ENCODE measurements at regions not wholly inside any gene's neighbourhood (a gene's known extent, or its start where the extent isn't known, plus 50 kb on each side); places are given as distances from the start of the nearest gene placed in this dataset.

GRCh38 chr2:3094999-3095958 is 282.3 kb downstream of the EIPR1 start (continued):
- TF ChIP-seq RB1 (IDR thresholded peaks at IDR 0.05; ENCODE audit: low read depth) (0 out of 2 replicates have a peak, but pooled peaks have one; percentile 27), ZNF639 (CRISPR knock-in tag; conservative IDR thresholded peaks at IDR 0.05 in 1 of 2, IDR thresholded peaks at IDR 0.05 in 1 of 2) (no peak), NR2C2 (CRISPR knock-in tag; IDR thresholded peaks at IDR 0.05) (no peak), NR2C2 (tag; IDR thresholded peaks at IDR 0.05) (peak; percentile 28; the same call in 1 of the 2 replicates), ZNF561 (CRISPR knock-in tag; conservative IDR thresholded peaks at IDR 0.05) (no peak), TFAP4 (CRISPR knock-in tag; IDR thresholded peaks at IDR 0.05; ENCODE audit: borderline replicate concordance) (peak; percentile 68; the same call in 1 of the 2 replicates), ZNF707 (CRISPR knock-in tag; conservative IDR thresholded peaks at IDR 0.05) (no peak), STAT5A (IDR thresholded peaks at IDR 0.05; ENCODE audit: borderline replicate concordance, low read length) (no peak), ZNF263 (CRISPR knock-in tag; IDR thresholded peaks at IDR 0.05; ENCODE audit: borderline replicate concordance) (peak; percentile 91), POLR2A (conservative IDR thresholded peaks at IDR 0.05) (0 out of 2 replicates have a peak, but pooled peaks have one; percentile 22), ATF3 (IDR thresholded peaks at IDR 0.05) (no peak), ATF3 (CRISPR knock-in tag; conservative IDR thresholded peaks at IDR 0.05) (0 out of 2 replicates have a peak, but pooled peaks have one; percentile 52), ZBTB33 (CRISPR knock-in tag; IDR thresholded peaks at IDR 0.05) (no peak), GABPB2 (CRISPR knock-in tag; conservative IDR thresholded peaks at IDR 0.05) (no peak), ELF4 (CRISPR knock-in tag; IDR thresholded peaks at IDR 0.05) (no peak), NFYB (IDR thresholded peaks at IDR 0.05; ENCODE audit: extremely low read depth, insufficient read length) (no peak), RNF2 (IDR thresholded peaks at IDR 0.05) (0 out of 2 replicates have a peak, but pooled peaks have one; percentile 34), TEAD4 (IDR thresholded peaks at IDR 0.05; ENCODE audit: low read length) (peak; percentile 50), TEAD4 (CRISPR knock-in tag; IDR thresholded peaks at IDR 0.05; ENCODE audit: borderline replicate concordance) (no peak), EP300 (IDR thresholded peaks at IDR 0.05; ENCODE audit: low read length) (peak; percentile 50; the same call in 1 of the 2 replicates)

Data from K562 (cell line).